Mammary epithelial cell (primary cell): ENCODE measurements at regions not wholly inside any gene's neighbourhood (a gene's known extent, or its start where the extent isn't known, plus 50 kb on each side); places are given as distances from the start of the nearest gene placed in this dataset.

ENCODE experiments used
- EZH2 ChIP-seq: IDR thresholded peaks from 2 replicates; pipeline ENCODE4 v1.6.1; 2012; ENCODE audit warnings: low read length, inconsistent platforms, borderline replicate concordance
- TF ChIP-seq, protein P1 (sequence below), 2 donors: IDR thresholded peaks in 1 of 2; conservative IDR thresholded peaks in 1 of 2; 2 replicates each; pipeline ENCODE4 v1.5.1; 2011 to 2012; ENCODE audit warnings: inconsistent platforms in 2 of 2, low read length in 2 of 2, mild to moderate bottlenecking in 2 of 2, control low read depth in 1 of 2, low read depth in 1 of 2; ENCODE audit not compliant: insufficient read depth in 1 of 2; ENCODE audit errors: extremely low read depth in 1 of 2

DNA sequence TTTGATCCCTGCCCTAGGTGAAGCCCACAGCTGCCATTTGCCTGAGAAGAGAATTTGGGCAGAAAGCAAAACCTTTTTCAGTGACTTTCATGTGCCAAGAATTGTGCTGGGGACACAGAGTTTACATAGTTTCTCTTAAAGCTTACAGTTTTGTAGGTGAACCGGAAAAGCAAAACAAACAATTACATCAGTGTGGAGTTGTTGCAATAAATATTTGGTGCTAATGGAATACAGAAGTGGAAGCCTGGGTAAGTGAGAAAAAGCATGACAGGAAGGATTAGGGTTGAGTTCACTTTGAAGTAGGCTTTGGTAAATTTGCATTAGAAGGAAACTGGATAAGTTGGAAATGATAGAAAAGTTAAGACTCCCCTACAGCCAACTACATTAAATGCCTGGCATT, 82.7 kb downstream of the RASSF10 start:
- TF ChIP-seq EZH2: no peak
- TF ChIP-seq, protein P1, sequence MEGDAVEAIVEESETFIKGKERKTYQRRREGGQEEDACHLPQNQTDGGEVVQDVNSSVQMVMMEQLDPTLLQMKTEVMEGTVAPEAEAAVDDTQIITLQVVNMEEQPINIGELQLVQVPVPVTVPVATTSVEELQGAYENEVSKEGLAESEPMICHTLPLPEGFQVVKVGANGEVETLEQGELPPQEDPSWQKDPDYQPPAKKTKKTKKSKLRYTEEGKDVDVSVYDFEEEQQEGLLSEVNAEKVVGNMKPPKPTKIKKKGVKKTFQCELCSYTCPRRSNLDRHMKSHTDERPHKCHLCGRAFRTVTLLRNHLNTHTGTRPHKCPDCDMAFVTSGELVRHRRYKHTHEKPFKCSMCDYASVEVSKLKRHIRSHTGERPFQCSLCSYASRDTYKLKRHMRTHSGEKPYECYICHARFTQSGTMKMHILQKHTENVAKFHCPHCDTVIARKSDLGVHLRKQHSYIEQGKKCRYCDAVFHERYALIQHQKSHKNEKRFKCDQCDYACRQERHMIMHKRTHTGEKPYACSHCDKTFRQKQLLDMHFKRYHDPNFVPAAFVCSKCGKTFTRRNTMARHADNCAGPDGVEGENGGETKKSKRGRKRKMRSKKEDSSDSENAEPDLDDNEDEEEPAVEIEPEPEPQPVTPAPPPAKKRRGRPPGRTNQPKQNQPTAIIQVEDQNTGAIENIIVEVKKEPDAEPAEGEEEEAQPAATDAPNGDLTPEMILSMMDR (conservative IDR thresholded peaks at IDR 0.05 in 1 of 2, IDR thresholded peaks at IDR 0.05 in 1 of 2; ENCODE audit: extremely low read depth in 1 of 2, insufficient read depth in 1 of 2, low read depth in 1 of 2, low read length in 2 of 2): no peak
